NCI-H1436 (cell line): ENCODE measurements at regions not wholly inside any gene's neighbourhood (a gene's known extent, or its start where the extent isn't known, plus 50 kb on each side); places are given as distances from the start of the nearest gene placed in this dataset.

Source experiments
- DNase-seq: peaks from one replicate; lab custom pipeline; 2025; lab: John Stamatoyannopoulos, UW

DNA sequence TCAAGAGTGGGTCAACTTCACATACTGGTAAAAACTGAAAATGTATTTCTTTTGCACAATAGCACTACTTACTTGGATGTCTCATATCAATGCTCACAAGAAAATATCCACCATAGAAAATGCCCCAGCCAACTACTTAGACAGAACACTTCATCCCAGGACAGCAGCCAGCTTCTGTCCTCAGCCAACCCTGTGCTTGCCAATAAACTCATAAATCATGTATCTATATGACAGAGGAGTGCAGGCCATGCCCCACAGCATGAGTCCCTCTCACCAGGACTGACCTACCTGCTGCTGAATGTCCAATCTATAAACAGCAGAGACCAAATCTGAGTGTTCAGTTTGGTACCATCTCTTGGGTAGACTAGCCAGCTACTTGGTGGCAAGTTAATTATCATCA is 179.3 kb downstream of the OMA1 start:
- no peak for DNase-seq

DNA sequence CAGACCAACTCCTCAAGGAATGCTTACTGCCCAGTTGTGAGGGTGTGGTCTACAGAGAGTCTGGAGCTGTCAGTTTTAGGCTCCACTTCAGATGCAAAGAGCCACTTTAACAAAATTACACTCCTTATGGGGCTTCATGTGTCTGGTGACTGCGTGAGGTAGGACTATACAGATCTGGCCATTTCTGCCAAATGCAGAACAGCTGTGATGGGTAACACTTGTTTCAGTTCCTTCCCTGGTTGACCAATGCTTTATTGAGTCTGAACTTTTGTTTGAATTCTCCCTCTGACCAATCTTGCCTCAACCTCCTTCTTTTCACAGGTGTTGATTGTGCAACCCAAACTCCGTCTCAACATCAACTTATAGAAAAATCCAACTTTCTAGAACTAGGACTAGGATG is 181.2 kb downstream of the OMA1 start:
- DNase-seq = no peak

DNA sequence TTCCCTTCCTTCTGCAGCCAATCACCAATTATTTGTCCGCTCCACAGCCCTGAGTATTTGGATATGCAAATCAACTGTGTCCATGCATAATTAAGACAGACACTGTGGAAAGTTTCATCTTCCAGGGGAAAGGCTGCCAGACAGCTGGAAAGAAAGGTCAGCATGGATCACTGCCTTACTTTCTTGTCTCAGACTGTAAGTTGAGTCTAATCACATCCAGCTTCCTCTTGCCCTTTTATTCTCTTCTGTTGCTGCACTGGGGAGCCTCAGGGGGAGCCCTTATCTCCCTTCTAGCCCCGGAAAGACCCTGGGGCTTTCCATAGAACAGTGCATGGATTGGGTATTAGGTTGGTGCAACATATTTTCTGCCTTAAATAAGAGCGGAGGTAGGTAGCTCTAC is 182.9 kb downstream of the OMA1 start:
- DNase-seq = no peak

DNA sequence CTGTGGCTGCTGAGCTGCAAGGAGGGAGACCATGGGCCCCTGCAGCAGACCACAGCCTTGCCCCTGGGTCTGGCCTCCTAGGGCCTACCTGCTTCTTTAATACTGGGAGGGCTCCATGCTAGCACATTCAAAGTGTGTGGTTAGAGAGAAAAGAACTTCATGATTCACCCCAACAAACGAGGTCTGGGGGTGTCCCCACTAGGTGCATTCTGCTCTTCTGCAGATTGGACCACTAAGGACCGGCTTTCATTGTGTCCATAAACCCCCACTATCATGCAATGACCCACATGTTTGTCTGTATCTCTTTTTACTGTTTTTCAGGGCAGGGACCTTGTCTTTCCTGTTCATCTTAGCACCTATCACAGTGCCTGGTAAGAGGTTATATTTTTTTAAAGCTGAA is 185.4 kb downstream of the OMA1 start:
- DNase-seq = no peak

DNA sequence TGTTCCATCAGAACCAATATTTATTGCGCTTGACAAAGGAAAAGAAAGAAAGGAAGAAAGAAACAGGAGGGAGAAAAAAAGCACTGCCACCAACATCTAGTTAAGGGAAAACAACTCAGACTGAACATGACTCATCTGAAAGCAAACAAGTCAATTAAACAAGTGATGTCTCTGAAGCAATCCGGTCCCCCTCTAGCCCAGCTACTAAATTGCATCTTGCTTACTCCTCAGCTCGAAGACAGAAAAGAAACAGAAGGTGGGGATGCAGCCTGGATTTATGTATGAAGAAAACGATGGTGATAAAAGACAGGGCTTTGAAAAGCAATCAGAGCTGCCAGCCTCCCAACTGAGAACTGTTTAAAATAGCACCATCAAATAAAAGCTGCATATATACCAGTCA is 188.2 kb downstream of the OMA1 start:
- peak; percentile 13 for DNase-seq

- no peak for DNase-seq
Measured at GRCh38 chr1:58356402-58356801, 190.1 kb downstream of the OMA1 start.

DNA sequence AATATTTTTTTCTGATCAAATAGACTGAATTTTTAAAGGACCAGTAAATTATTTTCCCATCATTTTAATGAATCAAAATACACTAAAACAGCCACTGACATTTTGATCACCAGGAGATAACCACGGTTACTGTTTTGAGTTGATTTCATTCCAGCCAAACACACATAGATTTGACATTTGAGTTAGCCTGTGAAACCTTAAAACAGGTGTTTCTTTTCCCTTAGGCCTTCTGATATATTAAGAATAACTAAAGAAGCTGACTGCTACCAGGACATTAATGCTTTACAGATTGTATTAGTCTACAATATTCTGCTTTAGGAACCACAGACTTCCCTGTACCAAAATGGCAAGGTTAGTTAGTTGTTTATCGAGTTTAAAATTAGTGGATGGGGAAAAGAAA is 193.4 kb downstream of the OMA1 start:
- DNase-seq = no peak

- no peak for DNase-seq
Measured at GRCh38 chr1:58352476-58353092, 193.9 kb downstream of the OMA1 start.

- no peak for DNase-seq
Measured at GRCh38 chr1:58346036-58346355, 200.5 kb downstream of the OMA1 start.

GRCh38 chr1:58345215-58346035 is 201.1 kb downstream of the OMA1 start:
- no peak for DNase-seq

GRCh38 chr1:58340185-58340584 is 206.3 kb downstream of the OMA1 start:
- no peak for DNase-seq

DNA sequence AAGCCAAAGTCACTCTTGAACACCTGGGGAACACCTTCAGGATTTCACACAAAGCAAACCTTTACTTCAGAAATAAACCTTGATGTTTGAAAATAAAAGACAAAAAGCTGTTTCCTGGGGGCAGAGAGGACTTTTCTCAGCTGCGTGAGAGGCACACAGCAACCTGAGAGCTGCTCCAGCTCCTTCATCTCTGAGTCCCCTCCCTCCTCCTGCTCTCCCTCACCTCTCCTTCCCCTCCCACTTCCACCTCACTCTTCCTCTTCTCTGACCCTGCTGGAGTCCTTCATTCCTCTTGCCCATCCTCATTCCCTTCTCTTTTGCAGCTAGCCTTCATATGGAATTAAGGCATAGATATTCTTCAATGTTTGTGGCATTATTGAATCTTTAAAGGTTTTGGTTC is 208.4 kb downstream of the OMA1 start:
- no peak for DNase-seq

DNA sequence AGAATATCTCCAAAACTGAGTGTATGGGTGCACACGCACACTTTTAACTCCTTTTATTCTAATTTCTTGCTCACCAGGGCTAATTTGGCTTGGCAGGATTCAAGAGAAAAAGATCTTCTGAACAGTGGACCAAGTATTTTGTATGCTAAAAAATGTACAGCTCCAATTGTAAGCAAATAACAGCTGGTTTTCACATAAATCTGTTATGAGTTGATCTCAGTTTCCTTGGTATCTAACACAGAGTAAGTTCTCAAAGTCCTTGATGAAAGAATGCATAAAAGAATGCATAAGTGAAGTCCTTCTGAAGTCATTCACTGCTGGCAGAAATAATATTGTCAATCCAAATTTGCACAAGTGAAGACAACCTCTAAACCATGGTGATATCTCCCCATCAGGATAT is 213.0 kb downstream of the OMA1 start:
- DNase-seq = no peak

GRCh38 chr1:58331156-58331555 is 215.4 kb downstream of the OMA1 start:
- no peak for DNase-seq

- peak; percentile 88 for DNase-seq
Measured at GRCh38 chr1:58325866-58326265, 220.7 kb downstream of the OMA1 start.

DNA sequence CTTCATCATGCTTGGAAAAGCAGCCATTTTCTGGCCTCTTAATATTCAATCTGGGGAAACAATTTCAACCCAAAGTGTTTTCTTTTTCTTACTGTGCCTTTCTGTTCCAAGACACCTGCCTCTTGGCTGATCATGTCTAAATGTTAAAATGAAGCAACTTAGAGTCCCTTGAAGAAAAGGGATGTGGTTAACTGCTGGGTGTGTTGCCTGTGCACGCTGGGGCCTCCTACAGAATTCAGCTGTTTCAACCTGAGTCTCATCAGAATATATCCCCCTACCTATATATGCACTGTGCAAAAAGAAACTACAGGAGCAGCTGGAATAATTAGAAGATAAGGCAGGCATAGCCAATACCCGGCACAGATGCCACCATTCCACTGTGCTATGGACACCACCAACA is 222.0 kb downstream of the OMA1 start:
- DNase-seq = no peak

GRCh38 chr1:58318157-58319005 is 228.1 kb downstream of the OMA1 start:
- no peak for DNase-seq

DNA sequence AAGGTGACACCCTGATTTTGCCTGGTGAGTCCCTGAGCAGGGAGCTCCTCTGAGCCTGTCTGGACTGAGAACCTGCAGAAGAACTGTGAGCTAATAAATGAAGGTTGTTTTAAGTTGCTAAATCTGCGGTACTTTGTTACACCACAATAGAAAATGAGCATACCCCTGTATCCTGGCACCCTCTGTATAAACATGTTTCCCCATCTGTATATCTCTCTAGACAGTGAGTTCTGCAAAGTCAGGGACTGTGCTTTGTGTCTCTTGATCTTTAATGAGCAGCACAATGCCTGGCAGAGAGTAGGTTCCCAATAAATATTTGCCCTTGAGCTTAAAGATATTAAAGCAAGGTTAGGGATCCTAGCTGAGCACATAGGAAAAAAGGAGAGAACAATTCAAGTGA is 228.8 kb downstream of the OMA1 start:
- no peak for DNase-seq

DNA sequence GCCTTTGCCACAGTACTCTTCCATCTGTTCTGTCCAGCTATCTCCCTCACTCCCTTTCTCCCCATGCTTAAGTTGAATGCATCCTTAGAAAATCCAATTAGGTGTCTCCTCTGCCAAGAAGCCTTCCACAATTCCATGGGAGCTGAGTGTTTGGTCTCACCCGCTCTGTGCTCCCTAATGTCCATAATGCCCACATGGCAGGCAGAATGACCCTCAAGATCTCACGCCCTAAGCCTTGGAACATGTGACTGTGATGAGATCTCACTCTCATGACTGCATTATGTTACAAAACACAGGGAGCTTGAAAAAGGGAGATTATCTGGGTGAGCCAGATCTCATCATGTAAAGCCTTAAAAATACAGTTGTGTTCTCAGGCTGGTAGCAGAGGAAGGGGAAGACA is 229.4 kb downstream of the OMA1 start:
- no peak for DNase-seq

DNA sequence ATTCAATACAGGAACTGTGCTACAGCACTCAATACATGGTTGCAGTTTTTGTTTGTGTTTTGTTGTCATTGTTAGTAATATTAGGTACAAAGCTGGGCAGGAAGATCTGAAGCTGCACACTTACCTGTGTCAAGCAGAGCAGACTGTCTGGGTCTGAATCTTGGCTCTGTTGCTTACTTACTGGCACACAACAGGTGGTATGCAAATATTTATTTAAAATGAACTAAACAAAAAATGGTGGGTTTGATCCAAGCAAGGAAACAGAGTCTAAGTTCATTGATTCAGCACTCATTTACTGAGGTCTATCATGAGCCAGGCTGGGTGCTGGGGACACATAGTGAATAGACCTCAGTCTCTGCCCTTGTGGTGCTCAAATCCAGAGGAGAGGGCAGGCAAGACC is 230.4 kb downstream of the OMA1 start:
- DNase-seq = no peak

- DNase-seq = no peak
Measured at GRCh38 chr1:58312971-58313563, 233.5 kb downstream of the OMA1 start.

- no peak for DNase-seq
Measured at GRCh38 chr1:58312461-58312860, 234.1 kb downstream of the OMA1 start.

DNA sequence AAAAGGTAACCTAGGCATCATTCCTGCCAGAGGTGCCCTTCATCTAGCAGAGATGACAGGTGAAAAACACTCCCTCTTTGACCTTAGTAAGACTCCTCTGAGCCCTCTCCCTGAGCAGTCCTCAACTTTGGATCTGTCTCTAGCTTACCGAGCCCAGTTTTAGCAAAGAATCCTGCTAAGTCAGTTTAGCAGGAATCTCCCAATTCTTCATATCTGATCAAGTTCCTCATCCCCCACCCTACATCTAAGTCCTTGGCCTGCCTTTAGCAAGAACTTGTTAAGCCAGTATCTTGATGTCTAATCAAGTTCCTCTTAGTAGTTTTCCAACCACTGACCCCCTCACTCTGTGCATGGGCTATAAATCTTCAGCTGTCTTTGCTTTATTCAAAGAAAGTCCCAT is 235.6 kb downstream of the OMA1 start:
- no peak for DNase-seq
